ENCODE measurements at regions not wholly inside any gene's neighbourhood (a gene's known extent, or its start where the extent isn't known, plus 50 kb on each side); places are given as distances from the start of the nearest gene placed in this dataset.

- TF ChIP-seq CTCF (IDR thresholded peaks at IDR 0.05) (no peak), POLR2A (IDR thresholded peaks at IDR 0.05) (no peak), POLR2AphosphoS5 (IDR thresholded peaks at IDR 0.05) (no peak)
Observed at GRCh38 chr6:105616521-105616920, 213.6 kb upstream of the PREP start.

Data from transverse colon (tissue), 4 donors.